Activated CD4-positive, alpha-beta T cell treated with anti-CD3 and anti-CD28 coated beads, Interleukin-2, amount 50 U/mL, for 1 hour (primary cell): ENCODE measurements at regions not wholly inside any gene's neighbourhood (a gene's known extent, or its start where the extent isn't known, plus 50 kb on each side); places are given as distances from the start of the nearest gene placed in this dataset.
A peak's percentile ranks its signal among the peaks of the same experiment; 100 is the strongest.
"Not testable (repeated sequence)": the region's sequence is repeated elsewhere in the genome, so short reads cannot be mapped to it uniquely, and the experiment has no call there.

Source experiments
- DNase-seq: peaks from one replicate; pipeline ENCODE4 v3.0.0-alpha.2; 2020

GRCh38 chr2:84373391-84373790, 85.7 kb downstream of the SUCLG1 start:
- DNase-seq: no peak

- no peak for DNase-seq
These were observed 96.5 kb downstream of the SUCLG1 start for GRCh38 chr2:84362541-84362940.

- no peak for DNase-seq
These were observed 121.0 kb downstream of the SUCLG1 start for GRCh38 chr2:84338069-84338468.

- no peak for DNase-seq
These were observed 131.3 kb downstream of the SUCLG1 start for GRCh38 chr2:84327645-84328249.

- no peak for DNase-seq
These were observed 132.1 kb downstream of the SUCLG1 start for GRCh38 chr2:84326831-84327432.

GRCh38 chr2:84323890-84324289, 135.2 kb downstream of the SUCLG1 start:
- DNase-seq: no peak

GRCh38 chr2:84320940-84321339, 138.1 kb downstream of the SUCLG1 start:
- DNase-seq: no peak

- DNase-seq: no peak
These were observed 139.5 kb downstream of the SUCLG1 start for GRCh38 chr2:84319581-84319980.

GRCh38 chr2:84317135-84317534, 141.9 kb downstream of the SUCLG1 start:
- no peak for DNase-seq

GRCh38 chr2:84314901-84315330, 144.2 kb downstream of the SUCLG1 start:
- peak; percentile 76 for DNase-seq

GRCh38 chr2:84314250-84314649, 144.8 kb downstream of the SUCLG1 start:
- DNase-seq: no peak

GRCh38 chr2:84309281-84309680, 149.8 kb downstream of the SUCLG1 start:
- DNase-seq: no peak

- DNase-seq: no peak
These were observed 152.7 kb downstream of the SUCLG1 start for GRCh38 chr2:84306361-84306760.

GRCh38 chr2:84302513-84303412, 156.3 kb downstream of the SUCLG1 start:
- peak; percentile 14 for DNase-seq

- DNase-seq: no peak
These were observed 157.4 kb downstream of the SUCLG1 start for GRCh38 chr2:84301717-84302116.

- DNase-seq: no peak
These were observed 158.4 kb downstream of the SUCLG1 start for GRCh38 chr2:84300696-84301029.

GRCh38 chr2:84300001-84300695, 158.9 kb downstream of the SUCLG1 start:
- not testable (repeated sequence) for DNase-seq

GRCh38 chr2:84299211-84299775, 159.8 kb downstream of the SUCLG1 start:
- DNase-seq: no peak

- DNase-seq: no peak
These were observed 161.9 kb downstream of the SUCLG1 start for GRCh38 chr2:84297155-84297554.

GRCh38 chr2:84293791-84294380, 165.2 kb downstream of the SUCLG1 start:
- DNase-seq: no peak

GRCh38 chr2:84292545-84292944, 166.5 kb downstream of the SUCLG1 start:
- DNase-seq: no peak

GRCh38 chr2:84290537-84290936, 168.5 kb downstream of the SUCLG1 start:
- no peak for DNase-seq

- no peak for DNase-seq
These were observed 170.8 kb downstream of the SUCLG1 start for GRCh38 chr2:84288293-84288692.
